ENCODE measurements at regions not wholly inside any gene's neighbourhood (a gene's known extent, or its start where the extent isn't known, plus 50 kb on each side); places are given as distances from the start of the nearest gene placed in this dataset.
"Not testable (repeated sequence)": the region's sequence is repeated elsewhere in the genome, so short reads cannot be mapped to it uniquely, and the experiment has no call there.

DNA sequence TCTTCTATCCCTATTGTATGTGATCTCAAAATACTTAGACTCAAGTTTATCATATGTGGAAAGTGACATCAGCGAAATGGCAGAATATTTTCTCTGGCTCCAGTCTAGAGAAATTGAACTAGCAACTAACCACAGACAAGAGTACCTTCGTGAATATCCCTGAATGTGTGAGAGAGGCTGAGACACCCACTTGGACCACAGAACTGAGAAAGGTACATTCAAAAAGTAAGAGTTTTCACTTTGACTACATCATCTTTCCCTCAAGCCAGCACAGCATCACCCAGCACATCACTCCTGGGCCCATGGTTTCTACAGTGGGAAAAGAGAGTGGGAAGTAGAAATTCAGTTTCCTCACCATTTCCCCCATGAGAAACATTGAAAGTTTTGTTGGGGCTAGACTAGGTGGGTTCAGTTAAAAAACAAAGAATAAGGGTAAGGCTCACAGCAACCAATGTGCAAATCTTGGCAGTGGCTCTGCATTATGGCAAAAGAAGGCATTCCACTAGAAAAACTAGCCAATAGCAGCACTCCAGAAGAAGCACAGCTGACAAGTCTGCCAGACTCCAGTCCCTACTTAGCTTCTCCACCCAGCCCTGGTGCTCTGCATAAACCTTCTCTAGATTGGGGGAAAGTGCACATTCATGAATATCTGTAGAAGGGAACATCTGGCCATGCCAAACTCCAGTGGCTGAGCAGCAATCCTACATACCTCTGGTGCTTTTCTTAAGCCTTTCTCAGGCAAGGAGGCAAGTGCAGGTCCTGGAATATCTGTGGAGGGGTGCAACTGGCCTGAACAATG, 225.6 kb upstream of the VLDLR start:
- FAIRE-seq = no peak
- TF ChIP-seq POLR2A (IDR thresholded peaks at IDR 0.05; ENCODE audit: low read depth, low read length) = no peak
- DNase-seq (ENCODE audit: insufficient read length, low spot score) = no peak

- no peak for DNase-seq (ENCODE audit: insufficient read length, low spot score)
- no peak for FAIRE-seq
- TF ChIP-seq POLR2A (IDR thresholded peaks at IDR 0.05; ENCODE audit: low read depth, low read length) = no peak
Observed at GRCh38 chr9:2396622-2397285, 224.8 kb upstream of the VLDLR start.

- not testable (repeated sequence) for FAIRE-seq; DNase-seq (ENCODE audit: insufficient read length, low spot score)
Observed at GRCh38 chr9:2397875-2398274, 223.7 kb upstream of the VLDLR start.

- not testable (repeated sequence) for FAIRE-seq; DNase-seq (ENCODE audit: insufficient read length, low spot score)
Observed at GRCh38 chr9:2401746-2402145, 219.8 kb upstream of the VLDLR start.

DNA sequence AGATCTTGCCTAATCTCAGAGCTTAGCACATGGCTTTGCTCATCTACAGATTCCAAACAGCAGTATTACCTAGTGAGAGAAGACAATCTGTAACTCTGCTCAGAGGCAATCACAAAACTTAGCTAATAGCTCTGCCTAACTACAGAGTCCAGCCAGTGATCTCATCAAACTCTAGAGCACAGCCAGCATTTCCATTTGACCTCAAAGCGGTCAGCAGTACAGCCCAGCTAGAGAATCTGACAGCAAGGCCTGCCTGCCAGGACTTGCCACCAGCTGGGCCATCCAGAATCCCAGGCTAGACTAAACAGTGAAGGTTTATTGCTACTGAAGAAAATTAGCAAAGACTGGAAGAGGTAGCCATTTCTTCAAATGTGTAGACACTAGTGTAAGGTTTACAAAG, 217.9 kb upstream of the VLDLR start:
- no peak for DNase-seq (ENCODE audit: insufficient read length, low spot score)
- FAIRE-seq = no peak
- TF ChIP-seq POLR2A (IDR thresholded peaks at IDR 0.05; ENCODE audit: low read depth, low read length) = no peak

DNA sequence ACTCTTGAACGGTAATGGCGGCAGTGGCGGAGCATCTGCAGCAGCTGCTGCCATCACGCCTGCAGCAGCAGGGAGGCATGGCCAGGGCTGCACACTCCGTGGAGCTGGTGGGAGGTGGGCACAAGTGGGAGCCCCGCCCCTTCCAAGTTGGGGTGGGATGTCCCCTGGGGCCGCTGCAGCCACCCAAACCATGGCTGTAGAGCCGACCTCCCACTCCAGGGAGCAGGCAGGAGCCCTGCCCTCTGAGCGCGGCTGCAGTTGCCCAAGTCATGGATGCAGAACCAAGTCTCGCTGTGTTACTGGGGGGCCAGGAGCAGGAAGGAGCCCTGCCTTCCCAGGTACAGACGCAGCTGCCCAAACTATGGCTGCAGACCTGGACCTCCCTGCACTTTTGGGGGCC, 215.3 kb upstream of the VLDLR start:
- DNase-seq (ENCODE audit: insufficient read length, low spot score) (no peak), FAIRE-seq (no peak)
- TF ChIP-seq POLR2A (IDR thresholded peaks at IDR 0.05; ENCODE audit: low read depth, low read length) = no peak

- DNase-seq (ENCODE audit: insufficient read length, low spot score) = no peak
- TF ChIP-seq POLR2A (IDR thresholded peaks at IDR 0.05; ENCODE audit: low read depth, low read length) = no peak
- FAIRE-seq = no peak
Observed at GRCh38 chr9:2407450-2407849, 214.1 kb upstream of the VLDLR start.

GRCh38 chr9:2411459-2412215, 209.9 kb upstream of the VLDLR start:
- TF ChIP-seq POLR2A (IDR thresholded peaks at IDR 0.05; ENCODE audit: low read depth, low read length) = no peak
- FAIRE-seq (no peak), DNase-seq (ENCODE audit: insufficient read length, low spot score) (no peak)

DNA sequence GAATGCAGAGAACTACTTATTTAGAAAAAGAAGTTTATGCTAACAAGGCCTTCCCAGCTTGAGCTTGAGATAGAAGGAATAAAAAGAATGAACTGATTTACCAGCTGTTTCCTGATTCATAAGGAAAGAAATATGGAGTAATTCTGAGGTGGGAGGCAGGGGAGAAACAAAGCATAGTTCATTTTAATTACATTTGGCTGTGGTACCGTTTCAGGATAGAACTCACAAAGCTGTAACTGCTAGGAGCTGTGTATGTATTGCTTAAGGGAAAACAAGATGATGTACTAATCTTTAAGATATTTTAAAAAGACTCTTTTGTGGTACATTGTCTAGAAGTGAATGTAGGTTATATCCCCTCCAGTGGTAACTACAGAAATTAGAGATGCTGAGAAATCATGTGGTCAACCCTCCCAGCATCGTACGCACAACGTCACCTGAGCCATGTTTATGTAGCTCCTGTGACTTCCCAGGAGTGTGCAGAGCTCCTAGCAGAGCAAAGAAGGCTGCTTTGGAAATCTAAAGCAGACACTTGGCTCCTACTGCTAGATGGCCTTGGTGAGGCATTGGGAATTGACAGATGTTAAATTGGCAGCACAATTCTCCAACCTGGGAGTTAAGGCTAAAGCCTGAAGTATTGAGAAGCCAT, 208.3 kb upstream of the VLDLR start:
- FAIRE-seq (no peak), DNase-seq (ENCODE audit: insufficient read length, low spot score) (no peak)
- no peak for TF ChIP-seq POLR2A (IDR thresholded peaks at IDR 0.05; ENCODE audit: low read depth, low read length)

DNA sequence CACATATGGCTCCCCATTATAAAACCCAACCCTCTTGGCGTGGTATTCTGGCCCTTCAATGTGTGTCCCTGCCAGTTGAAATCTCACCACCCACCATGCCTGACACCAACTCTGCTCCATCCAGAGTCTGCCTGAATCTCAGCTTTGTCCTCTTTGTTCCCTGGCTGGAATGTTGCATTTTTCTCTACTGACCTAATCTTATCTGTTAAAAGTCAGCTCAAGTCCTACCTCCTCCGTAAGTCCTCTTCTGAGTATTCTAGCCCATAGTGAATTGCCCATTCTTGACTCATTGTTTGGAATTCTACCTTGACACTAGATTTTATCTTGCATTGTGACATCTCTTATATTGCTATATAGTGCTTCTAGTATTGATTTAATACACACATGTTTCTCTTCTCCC, 207.1 kb upstream of the VLDLR start:
- DNase-seq (ENCODE audit: insufficient read length, low spot score) = no peak
- FAIRE-seq = no peak
- TF ChIP-seq POLR2A (IDR thresholded peaks at IDR 0.05; ENCODE audit: low read depth, low read length) = no peak

DNA sequence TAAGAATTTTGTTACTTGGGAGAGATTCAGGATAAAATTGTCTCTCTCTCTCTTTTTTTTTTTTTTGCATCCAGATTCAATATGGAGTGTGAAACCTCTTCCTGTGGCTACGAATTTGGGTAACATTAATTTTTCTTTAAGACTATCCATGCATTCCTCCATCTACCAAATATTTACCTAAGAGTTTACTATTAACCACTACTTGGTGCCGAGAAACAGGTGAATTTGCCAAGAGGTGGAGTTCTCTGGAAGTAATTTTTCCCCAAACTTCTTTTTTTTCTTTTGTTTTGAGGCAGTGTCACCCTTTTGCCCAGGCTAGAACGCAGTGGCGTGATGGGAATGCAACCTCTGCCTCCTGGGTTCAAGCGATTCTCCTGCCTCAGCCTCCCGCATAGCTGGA, 206.3 kb upstream of the VLDLR start:
- FAIRE-seq (no peak), DNase-seq (ENCODE audit: insufficient read length, low spot score) (no peak)
- no peak for TF ChIP-seq POLR2A (IDR thresholded peaks at IDR 0.05; ENCODE audit: low read depth, low read length)

DNA sequence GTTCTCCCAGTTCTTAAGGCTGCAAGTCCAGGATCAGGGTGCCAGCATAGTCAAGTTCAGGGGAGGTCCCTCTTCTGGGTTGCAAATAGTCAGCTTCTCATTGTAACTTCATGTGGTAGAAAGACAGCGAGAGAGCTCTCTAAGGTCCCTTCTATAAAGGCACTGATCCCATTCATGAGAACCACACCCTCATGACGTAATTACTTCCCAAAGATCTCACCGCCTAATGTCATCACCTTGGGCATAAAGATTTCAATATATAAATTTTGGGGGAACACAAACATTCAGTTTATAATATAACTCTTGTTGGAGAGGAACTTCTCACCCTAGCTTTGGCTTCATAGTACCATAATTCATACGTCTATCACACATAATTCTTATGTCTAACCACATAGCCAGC, 203.9 kb upstream of the VLDLR start:
- FAIRE-seq = no peak
- no peak for DNase-seq (ENCODE audit: insufficient read length, low spot score)
- TF ChIP-seq POLR2A (IDR thresholded peaks at IDR 0.05; ENCODE audit: low read depth, low read length) = no peak

- FAIRE-seq (no peak), DNase-seq (ENCODE audit: insufficient read length, low spot score) (no peak)
- no peak for TF ChIP-seq POLR2A (IDR thresholded peaks at IDR 0.05; ENCODE audit: low read depth, low read length)
Observed at GRCh38 chr9:2418619-2419018, 203.0 kb upstream of the VLDLR start.

- DNase-seq (ENCODE audit: insufficient read length, low spot score) = no peak
- no peak for TF ChIP-seq POLR2A (IDR thresholded peaks at IDR 0.05; ENCODE audit: low read depth, low read length)
- no peak for FAIRE-seq
Observed at GRCh38 chr9:2419347-2419746, 202.2 kb upstream of the VLDLR start.

Measured in H54 (cell line).